ENCODE measurements at regions not wholly inside any gene's neighbourhood (a gene's known extent, or its start where the extent isn't known, plus 50 kb on each side); places are given as distances from the start of the nearest gene placed in this dataset.
"Not testable (repeated sequence)": the region's sequence is repeated elsewhere in the genome, so short reads cannot be mapped to it uniquely, and the experiment has no call there.

- DNase-seq (ENCODE audit: low spot score): no peak
Measured at GRCh38 chr12:58069268-58069963, 128.0 kb downstream of the ATP23 start.

DNA sequence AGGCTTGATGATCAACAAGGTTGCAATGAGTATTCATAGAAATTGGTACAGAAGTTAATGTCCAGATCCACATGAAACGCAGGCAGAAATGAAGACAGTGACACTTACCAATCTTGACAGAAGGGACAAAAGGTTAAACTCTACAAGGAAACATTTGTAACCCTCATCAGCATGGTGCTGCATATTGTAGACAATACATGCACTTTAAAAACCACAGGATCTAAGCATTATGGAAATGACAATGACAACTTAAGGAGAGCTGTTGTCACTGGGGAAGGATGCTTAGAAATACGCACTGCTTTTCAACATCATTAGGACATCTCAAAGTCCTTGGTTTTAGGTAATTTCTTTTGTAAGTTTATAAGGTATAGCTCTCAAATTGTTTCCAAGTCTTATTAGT is 130.6 kb downstream of the ATP23 start:
- no peak for DNase-seq (ENCODE audit: low spot score)

- no peak for DNase-seq (ENCODE audit: low spot score)
Measured at GRCh38 chr12:58074259-58074658, 132.9 kb downstream of the ATP23 start.

DNA sequence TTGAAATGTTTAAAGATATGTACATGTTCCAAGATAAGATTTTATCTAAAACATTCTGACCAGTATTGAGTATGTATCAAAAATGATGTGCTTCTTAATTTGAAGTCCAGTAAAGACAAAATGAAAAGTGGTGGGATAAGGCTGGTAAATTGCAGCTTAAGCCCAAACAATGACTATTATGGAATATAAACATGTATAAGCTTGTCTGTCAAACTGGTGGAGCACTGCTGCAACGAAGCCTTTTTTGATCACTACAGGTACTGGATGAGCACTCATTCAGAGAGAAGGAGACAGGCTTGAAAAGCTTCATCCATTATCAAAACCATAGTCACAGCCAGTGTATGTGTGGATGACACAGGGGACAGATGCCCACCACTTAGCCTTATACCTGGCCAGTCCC is 138.4 kb downstream of the ATP23 start:
- DNase-seq (ENCODE audit: low spot score): no peak

- no peak for DNase-seq (ENCODE audit: low spot score)
Measured at GRCh38 chr12:58081488-58081887, 140.1 kb downstream of the ATP23 start.

GRCh38 chr12:58082996-58083395 is 141.6 kb downstream of the ATP23 start:
- DNase-seq (ENCODE audit: low spot score): no peak

DNA sequence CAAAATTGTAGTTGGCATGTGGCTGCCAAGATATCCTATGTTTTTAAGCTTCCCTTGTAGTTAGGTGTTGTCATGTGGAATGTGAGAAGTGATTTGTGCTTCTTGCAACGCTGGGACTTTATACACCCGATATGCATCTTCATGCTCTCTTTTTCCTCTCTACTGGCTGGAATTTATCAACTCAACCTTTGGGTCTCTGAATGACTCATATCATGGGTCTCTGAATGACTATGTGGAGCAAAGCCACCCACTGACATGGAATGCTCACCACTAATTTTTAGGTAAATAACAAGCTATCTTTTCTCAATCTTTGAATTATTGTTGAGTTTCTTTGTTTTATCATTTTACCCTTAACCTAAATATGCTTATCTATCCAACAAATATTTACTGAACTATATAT is 144.6 kb downstream of the ATP23 start:
- DNase-seq (ENCODE audit: low spot score): no peak

DNA sequence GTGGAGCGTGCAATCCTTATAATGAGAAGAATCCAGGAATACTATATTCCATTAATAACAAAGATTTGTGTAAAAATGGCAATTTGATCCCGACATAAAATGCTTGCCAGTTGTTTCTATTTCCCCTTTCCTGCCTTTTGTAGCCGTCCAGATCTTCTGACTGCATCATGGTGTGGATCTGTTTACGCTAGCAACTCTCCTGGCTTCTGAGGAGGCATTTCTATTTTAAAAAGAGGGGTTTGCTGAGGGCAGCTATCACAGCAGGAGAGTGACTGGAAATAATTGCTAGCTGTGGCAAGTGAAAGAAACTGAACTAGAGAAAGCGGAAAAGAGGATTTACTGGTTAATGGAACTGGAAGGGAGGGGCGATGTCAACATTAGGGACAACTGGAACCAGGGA is 145.6 kb downstream of the ATP23 start:
- DNase-seq (ENCODE audit: low spot score): no peak

DNA sequence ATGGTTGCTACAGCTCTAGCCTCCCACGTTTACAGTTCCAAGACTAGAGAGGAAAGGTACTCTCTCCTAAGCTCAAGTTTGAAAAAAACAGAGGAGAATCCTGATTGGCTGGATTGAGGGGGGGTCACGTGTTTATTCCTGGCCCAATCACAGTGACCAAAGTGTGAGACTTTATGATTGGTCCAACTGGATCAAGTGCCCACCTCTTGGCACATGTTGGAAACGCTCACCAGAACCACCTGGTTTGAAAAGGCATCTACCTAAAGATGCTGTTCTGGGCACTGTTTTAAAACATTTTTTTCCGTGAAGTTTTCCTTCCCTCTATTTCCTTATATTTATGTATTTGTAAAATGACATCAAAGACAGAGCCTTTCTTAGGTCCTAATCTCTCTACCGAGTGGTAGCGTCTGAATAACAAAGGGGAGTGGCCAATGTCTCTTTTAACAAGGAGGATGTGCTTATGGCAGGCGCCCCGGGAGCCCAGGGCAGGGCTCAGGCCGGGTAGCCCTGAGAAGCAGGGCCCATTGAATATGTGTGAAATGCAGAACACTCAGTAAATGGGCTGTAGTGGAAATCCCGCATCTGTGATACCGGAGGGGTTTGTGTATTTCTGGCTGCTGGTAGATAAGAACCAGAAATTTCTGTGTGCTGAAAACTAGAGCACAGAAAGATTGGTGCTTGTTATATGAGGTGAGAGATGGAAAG is 146.2 kb downstream of the ATP23 start:
- DNase-seq (ENCODE audit: low spot score): no peak

DNA sequence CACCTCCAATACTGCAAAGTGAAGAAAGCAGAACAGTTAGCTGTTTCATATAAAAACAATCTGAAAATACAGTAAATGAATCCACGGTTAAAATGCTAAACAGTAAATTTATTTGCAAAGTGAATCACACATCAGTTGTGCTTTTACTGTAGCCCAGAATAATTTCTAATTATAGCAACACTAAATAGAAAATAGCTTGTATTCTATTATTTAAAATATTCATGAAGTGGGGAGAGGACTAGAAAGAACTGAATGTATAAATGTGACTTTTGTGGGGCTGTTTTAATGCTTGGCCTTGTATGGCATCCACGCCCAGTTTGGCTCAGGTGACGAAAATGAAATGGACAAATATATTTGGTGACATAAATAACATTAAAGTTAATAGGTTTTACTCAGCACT is 148.2 kb downstream of the ATP23 start:
- no peak for DNase-seq (ENCODE audit: low spot score)

GRCh38 chr12:58090685-58091084 is 149.3 kb downstream of the ATP23 start:
- no peak for DNase-seq (ENCODE audit: low spot score)

- no peak for DNase-seq (ENCODE audit: low spot score)
Measured at GRCh38 chr12:58095002-58095401, 153.6 kb downstream of the ATP23 start.

DNA sequence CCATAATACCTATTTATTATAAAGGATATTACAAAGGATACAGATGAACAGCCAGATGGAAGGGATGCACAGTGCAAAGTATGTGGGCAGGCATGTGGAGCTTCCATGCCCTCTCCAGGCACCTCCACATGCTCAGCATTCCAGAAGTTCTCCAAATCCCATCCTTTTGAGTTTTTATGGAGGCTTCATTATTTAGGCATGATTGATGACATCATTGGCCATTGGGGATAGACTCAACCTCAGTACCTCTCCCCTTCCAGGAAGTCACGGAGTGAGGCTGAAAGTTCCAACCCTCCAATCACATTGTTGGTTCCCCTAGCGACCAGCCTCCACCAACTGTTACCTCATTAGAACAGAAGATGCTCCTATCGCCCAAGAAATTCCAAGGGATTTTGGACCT is 156.4 kb downstream of the ATP23 start:
- DNase-seq (ENCODE audit: low spot score): no peak

DNA sequence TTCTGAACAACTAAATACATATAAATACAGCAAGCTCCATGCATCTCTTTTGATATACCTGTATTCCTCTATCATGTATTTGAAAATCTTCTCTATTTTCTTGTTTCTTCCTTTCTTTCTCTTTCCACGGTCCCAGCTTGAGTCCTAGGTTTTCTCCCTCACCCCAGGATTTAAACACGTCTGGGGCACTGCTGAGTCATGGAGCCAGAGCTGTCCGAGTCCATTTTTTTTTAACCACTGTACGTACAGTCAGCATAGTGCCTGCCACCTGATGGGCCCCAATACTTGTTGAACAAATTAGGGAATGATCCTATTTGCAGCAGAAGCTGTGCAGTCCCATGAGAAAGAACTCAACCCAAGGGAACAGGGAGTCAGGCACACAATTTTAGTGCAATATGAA is 158.1 kb downstream of the ATP23 start:
- no peak for DNase-seq (ENCODE audit: low spot score)

DNA sequence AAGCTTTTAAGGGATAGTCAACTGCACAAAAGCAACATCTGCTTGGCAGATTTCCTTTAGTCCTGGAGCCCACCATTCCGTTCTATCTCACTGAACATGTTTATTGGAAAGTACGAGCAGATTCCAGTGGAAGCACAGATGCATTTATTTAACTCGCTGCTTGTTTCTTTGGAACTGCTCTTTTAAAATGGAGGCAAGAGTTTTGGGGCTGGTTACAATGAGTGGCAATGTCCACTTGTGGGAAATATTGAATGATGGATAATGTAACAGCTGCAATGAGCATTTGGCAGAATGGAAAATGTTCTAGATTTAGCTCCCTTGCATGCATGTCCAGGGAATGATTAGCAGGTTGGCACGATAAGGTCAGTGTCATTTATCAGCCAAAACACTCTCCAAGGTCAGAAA is 163.0 kb downstream of the ATP23 start:
- DNase-seq (ENCODE audit: low spot score): no peak

DNA sequence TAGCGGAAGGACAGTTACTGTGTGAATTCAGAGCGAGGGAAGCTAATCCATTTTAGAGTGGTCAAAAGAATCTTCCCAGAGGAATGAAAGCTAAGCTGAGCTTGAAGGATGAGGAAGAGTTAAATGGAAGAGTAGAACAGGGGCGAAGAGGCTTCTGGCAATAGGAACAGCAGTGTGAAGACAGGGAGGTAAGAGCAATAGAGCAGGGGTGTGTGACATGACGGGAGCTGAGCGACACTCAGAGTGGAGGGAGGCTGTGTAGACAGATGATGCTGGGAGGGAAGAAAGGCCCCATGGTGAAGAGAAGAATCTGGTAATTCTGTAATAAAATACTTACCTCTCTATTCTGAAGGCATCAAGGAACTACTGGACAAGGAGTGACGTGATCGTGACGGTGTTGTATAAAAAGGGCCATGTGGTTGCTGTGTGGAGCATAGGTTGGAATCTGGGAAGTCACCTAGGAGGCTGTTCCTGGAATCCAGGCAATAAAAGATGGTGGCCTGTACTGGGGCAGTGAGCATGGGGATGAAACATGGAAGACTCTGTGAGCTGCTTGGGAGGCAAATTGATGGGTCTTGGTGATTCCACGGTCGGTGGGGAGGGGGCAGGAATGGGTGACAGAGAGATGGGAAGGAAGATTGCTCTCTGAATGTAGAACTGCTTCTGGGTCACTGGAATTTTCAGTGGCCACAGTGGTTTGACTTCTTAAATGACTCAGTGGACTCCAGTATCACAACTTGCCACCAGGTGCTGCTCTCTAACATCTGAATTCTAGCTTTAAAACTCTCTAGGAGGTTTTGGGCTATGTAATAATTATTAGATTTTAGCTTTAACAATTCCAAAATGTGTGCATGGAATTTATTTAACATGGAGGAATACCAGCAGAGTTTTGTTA is 164.1 kb downstream of the ATP23 start:
- DNase-seq (ENCODE audit: low spot score): no peak

GRCh38 chr12:58106195-58106594 is 164.8 kb downstream of the ATP23 start:
- no peak for DNase-seq (ENCODE audit: low spot score)

GRCh38 chr12:58117201-58117600 is 175.8 kb downstream of the ATP23 start:
- DNase-seq (ENCODE audit: low spot score): no peak

DNA sequence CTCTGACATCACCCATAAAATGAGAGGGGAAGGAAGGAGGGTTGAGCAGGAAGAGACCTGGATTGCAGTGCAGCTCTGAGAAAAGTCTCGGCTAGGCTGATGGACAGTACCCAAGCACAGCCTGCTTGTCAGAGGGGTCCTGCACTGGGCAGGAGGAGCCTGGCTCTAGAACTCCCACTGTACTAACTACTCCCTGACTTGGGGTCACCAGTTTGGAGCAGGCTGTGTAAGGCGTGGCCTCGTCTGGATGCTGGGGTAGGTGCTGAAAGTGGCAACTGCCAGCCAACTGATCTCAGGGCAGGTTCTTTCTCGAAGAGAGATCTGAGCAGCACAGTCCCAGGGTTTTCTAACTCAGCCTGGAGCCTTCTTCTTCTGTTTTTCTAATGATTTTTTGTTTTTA is 176.3 kb downstream of the ATP23 start:
- DNase-seq (ENCODE audit: low spot score): no peak

DNA sequence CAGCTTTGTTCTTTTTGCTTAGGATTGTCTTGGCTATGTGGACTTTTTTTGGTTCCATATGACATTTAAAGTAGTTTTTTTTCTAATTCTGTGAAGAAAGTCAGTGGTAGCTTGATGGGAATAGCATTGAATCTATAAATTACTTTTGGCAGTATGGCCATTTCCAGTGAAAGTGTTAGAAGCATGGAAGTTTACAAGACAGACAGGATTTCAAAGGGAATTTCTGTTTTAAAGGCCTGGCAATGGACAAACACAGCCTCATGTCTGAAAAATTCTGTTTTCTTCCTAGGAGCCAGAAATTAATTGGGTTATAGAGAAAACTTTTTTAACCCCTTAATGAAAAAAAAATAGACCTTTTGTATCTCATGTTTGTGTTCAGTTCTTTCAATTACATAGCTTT is 184.4 kb downstream of the ATP23 start:
- not testable (repeated sequence) for DNase-seq (ENCODE audit: low spot score)

- no peak for DNase-seq (ENCODE audit: low spot score)
Measured at GRCh38 chr12:58131986-58132755, 190.8 kb downstream of the ATP23 start.

DNA sequence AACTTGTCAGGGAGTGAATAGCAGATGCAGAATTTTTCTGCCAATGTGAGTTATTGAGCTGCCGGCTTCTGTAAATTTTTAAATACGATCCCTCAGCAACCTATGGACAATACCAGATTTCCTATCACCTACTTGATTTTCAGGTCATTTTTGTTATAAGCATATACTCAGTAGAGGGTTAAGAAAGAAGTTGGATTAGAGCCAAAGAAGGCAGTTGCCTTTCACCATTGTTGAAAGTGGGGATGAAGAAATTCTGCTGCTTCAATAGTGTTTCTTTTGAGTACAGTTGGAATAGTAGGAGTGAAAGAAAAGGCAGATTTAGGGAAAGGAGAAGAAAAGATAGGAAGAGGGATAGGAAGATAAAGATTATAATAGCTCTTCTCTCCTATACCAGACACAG is 197.1 kb downstream of the ATP23 start:
- DNase-seq (ENCODE audit: low spot score): no peak
